KMS-11 (cell line): ENCODE measurements at regions not wholly inside any gene's neighbourhood (a gene's known extent, or its start where the extent isn't known, plus 50 kb on each side); places are given as distances from the start of the nearest gene placed in this dataset.

Experiments used
- H2AFZ ChIP-seq: fragments of 200-600 bp; sonication (generic); 2 replicates; pipeline ENCODE4 v1.6.1; 2016; ENCODE audit warnings: antibody characterized with exemption, mixed run types, low read depth
- H3K27ac ChIP-seq: fragments of 200-600 bp; sonication (generic); 2 replicates; pipeline ENCODE4 v1.6.1; 2016; ENCODE audit warnings: mild to moderate bottlenecking, mixed run types
- H3K27me3 ChIP-seq: fragments of 200-600 bp; sonication (generic); 2 replicates; pipeline ENCODE4 v1.6.1; 2017; ENCODE audit warnings: mild to moderate bottlenecking, low read depth, mixed run types, moderate library complexity; ENCODE audit not compliant: insufficient read depth
- H3K36me3 ChIP-seq: fragments of 200-600 bp; sonication (generic); 2 replicates; pipeline ENCODE4 v1.6.1; 2017; ENCODE audit warnings: mild to moderate bottlenecking, mixed run types; ENCODE audit not compliant: insufficient read depth
- H3K4me1 ChIP-seq: fragments of 200-600 bp; sonication (generic); 2 replicates; pipeline ENCODE4 v1.6.1; 2016; ENCODE audit warnings: mild to moderate bottlenecking, low read depth, mixed run types; ENCODE audit not compliant: poor library complexity, severe bottlenecking
- H3K4me2 ChIP-seq: fragments of 200-600 bp; sonication (generic); 2 replicates; pipeline ENCODE4 v1.7.0; 2016; ENCODE audit warnings: mild to moderate bottlenecking, mixed run types
- H3K4me3 ChIP-seq: fragments of 200-600 bp; sonication (generic); IDR thresholded peaks from 2 replicates; pipeline ENCODE4 v1.6.1; 2017; ENCODE audit warnings: low read depth, low read length, mixed read lengths; ENCODE audit not compliant: insufficient read depth
- H3K79me2 ChIP-seq: fragments of 200-600 bp; sonication (generic); 2 replicates; pipeline ENCODE4 v1.6.1; 2016; ENCODE audit warnings: low read depth, mixed run types; ENCODE audit not compliant: insufficient read depth
- H3K9ac ChIP-seq: fragments of 200-600 bp; sonication (generic); 2 replicates; pipeline ENCODE4 v1.6.1; 2016; ENCODE audit warnings: mild to moderate bottlenecking, mixed run types
- H4K20me1 ChIP-seq: fragments of 200-600 bp; sonication (generic); 2 replicates; pipeline ENCODE4 v1.6.1; 2016; ENCODE audit warnings: mild to moderate bottlenecking, mixed run types; ENCODE audit not compliant: insufficient read depth
- TF ChIP-seq, protein P1 (sequence below): fragments of 200-600 bp; sonication (generic); conservative IDR thresholded peaks from 2 replicates; pipeline ENCODE4 v1.6.1; 2017; ENCODE audit warnings: low read depth, mild to moderate bottlenecking, antibody characterized with exemption, low read length, moderate library complexity, mixed read lengths

DNA sequence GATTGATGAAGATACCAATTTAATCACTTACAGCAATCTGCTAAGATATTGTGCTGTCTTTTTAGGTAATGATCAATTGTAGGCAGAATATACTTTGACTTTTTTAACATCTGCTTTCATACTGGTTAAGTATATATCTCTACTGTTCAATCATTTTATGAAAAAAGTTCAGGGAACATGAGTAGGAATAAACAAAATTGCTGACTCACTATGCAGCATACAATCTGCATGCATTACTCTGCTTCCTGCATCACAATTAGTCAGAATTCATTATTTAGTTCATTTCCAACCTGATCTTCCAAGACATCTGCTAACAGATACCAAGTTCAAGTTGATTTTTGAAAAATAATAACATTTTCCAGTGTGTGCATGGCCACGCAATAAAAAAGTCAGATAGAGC, 1430.4 kb upstream of the LRRTM1 start:
- H3K79me2 ChIP-seq, result no peaks in the 10 kb centered on the region
- H4K20me1 ChIP-seq, result no peaks in the 10 kb centered on the region
- no peaks in the 10 kb centered on the region for H3K27me3 ChIP-seq
- TF ChIP-seq, protein P1, sequence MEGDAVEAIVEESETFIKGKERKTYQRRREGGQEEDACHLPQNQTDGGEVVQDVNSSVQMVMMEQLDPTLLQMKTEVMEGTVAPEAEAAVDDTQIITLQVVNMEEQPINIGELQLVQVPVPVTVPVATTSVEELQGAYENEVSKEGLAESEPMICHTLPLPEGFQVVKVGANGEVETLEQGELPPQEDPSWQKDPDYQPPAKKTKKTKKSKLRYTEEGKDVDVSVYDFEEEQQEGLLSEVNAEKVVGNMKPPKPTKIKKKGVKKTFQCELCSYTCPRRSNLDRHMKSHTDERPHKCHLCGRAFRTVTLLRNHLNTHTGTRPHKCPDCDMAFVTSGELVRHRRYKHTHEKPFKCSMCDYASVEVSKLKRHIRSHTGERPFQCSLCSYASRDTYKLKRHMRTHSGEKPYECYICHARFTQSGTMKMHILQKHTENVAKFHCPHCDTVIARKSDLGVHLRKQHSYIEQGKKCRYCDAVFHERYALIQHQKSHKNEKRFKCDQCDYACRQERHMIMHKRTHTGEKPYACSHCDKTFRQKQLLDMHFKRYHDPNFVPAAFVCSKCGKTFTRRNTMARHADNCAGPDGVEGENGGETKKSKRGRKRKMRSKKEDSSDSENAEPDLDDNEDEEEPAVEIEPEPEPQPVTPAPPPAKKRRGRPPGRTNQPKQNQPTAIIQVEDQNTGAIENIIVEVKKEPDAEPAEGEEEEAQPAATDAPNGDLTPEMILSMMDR, result no peak
- H3K27ac ChIP-seq, result no peak overlapping the region
- H3K4me3 ChIP-seq, result no peak overlapping the region
- no peaks in the 10 kb centered on the region for H3K36me3 ChIP-seq
- no peak overlapping the region for H3K9ac ChIP-seq
- no peak overlapping the region for H2AFZ ChIP-seq
- no peak overlapping the region for H3K4me2 ChIP-seq
- H3K4me1 ChIP-seq, result no peaks in the 10 kb centered on the region

DNA sequence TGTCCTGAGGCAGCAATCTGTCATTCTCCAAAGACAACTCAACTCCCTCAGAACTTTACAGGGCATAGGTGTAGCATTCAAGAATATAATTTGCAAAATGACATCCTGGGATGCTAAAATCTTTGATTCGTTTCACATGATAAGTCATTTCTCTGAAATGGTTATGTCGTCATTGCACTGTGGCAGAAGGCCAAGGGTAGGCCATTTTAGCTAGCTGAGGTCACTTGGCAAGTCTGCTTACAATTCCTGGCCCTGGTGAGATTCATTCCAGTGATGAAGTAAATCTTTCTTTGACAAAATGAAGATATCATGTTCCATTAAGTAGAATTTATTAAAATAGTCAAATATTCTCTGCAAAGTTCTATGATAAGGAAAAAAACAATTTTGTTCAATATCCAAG, 1410.3 kb upstream of the LRRTM1 start:
- Histone ChIP-seq H2AFZ (no peak overlapping the region), H3K9ac (no peak overlapping the region), H3K27me3 (no peaks in the 10 kb centered on the region), H3K27ac (no peak overlapping the region), H3K4me2 (no peak overlapping the region), H3K79me2 (no peaks in the 10 kb centered on the region), H3K4me1 (no peaks in the 10 kb centered on the region), H3K4me3 (no peak overlapping the region), H3K36me3 (no peaks in the 10 kb centered on the region), H4K20me1 (no peaks in the 10 kb centered on the region)
- TF ChIP-seq, protein P1, result no peak

DNA sequence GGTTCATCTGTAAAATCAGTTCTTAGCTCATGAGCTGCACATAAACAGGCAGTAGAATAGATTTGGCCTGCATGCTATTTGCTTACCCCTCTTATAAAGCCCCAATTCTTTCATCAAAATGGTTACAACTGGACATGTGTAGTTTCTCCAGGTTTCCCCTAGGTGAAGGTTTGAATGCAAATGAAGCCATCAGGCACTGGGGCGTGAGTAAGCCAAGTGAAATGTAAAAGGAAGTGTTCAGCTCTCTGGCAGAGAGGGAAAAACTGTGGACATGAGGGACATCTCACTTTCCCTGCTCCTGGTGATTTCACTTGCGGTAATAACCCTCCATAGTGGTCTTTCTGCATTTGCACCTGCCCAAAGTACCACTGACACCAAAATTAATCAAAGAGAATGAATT, 1402.3 kb upstream of the LRRTM1 start:
- Histone ChIP-seq H3K4me3 (no peak overlapping the region), H3K4me1 (no peaks in the 10 kb centered on the region), H3K27ac (no peak overlapping the region), H3K36me3 (no peaks in the 10 kb centered on the region), H2AFZ (no peak overlapping the region), H3K79me2 (no peaks in the 10 kb centered on the region), H3K4me2 (no peak overlapping the region), H4K20me1 (no peaks in the 10 kb centered on the region), H3K9ac (no peak overlapping the region), H3K27me3 (no peaks in the 10 kb centered on the region)
- TF ChIP-seq, protein P1, result no peak

DNA sequence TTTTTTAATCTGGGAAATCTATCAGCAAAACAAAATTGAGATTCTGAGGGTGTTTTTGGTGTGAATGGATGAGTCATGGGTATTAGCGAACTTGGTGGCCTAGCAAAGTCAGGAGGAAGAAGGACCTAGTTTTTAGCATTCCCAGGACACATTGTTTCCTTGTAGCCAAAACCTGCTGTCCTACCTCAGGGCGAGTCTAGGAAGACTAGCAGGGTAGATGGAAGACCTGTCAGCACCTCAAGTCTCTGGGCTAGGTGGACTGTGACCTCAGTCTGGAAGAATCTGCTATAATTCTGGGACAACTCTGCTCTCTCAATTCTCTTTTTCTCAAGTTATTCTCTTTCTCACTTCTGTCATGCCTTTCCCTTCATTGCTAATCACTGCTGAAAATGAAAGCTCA, 1399.3 kb upstream of the LRRTM1 start:
- Histone ChIP-seq H3K27ac (no peak overlapping the region), H3K79me2 (no peaks in the 10 kb centered on the region), H4K20me1 (no peaks in the 10 kb centered on the region), H3K27me3 (no peaks in the 10 kb centered on the region), H3K4me1 (no peaks in the 10 kb centered on the region), H3K4me3 (no peak overlapping the region), H2AFZ (no peak overlapping the region), H3K4me2 (no peak overlapping the region), H3K9ac (no peak overlapping the region), H3K36me3 (no peaks in the 10 kb centered on the region)
- TF ChIP-seq, protein P1, result no peak

DNA sequence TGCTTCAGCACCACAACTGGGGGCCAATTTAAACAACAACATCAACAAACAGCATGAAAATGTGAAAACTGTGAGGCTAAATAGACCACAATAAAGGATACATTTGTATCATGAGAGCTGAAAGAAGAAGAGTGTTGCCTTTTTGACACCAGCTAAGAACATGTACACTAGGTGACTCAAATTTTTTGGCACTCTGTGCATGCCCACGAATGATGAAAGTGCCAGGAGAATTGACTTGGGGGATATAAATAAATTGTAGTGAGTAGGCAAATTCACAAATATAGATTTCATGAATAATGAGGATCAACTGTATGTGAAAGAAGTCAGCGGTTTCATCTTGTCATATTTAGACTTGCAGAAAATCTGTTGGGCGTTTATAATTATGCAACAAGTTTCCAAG, 1388.0 kb upstream of the LRRTM1 start:
- Histone ChIP-seq H4K20me1 (no peaks in the 10 kb centered on the region), H3K9ac (no peak overlapping the region), H3K27me3 (no peaks in the 10 kb centered on the region), H3K4me1 (no peaks in the 10 kb centered on the region), H3K36me3 (no peaks in the 10 kb centered on the region), H3K4me2 (no peak overlapping the region), H2AFZ (no peak overlapping the region), H3K79me2 (no peaks in the 10 kb centered on the region), H3K4me3 (no peak overlapping the region), H3K27ac (no peak overlapping the region)
- TF ChIP-seq, protein P1, result no peak
